ENCODE measurements at regions not wholly inside any gene's neighbourhood (a gene's known extent, or its start where the extent isn't known, plus 50 kb on each side); places are given as distances from the start of the nearest gene placed in this dataset.

GRCh38 chr3:147661916-147662315 is 252.8 kb downstream of the ZIC1 start:
- Histone ChIP-seq H3K4me3 (ENCODE audit: low read length) (no peak overlapping the region), H3K4me1 (ENCODE audit: control insufficient read depth, insufficient read depth, low read length) (peaks cover 4% of the 10 kb centered on the region), H3K9me3 (ENCODE audit: control insufficient read depth, low read length) (no peaks in the 10 kb centered on the region), H3K9ac (ENCODE audit: extremely low read depth, low read length, poor library complexity, severe bottlenecking) (no peak overlapping the region), H3K27me3 (ENCODE audit: control insufficient read depth, insufficient read depth, low read length, poor library complexity, severe bottlenecking) (no peaks in the 10 kb centered on the region), H3K36me3 (ENCODE audit: control insufficient read depth, insufficient read depth, low read length) (no peaks in the 10 kb centered on the region), H3K27ac (ENCODE audit: low read depth, low read length) (peak overlapping the region; percentile 40)
- Mint-ChIP-seq H3K36me3 (ENCODE audit: low read depth) (no peaks in the 10 kb centered on the region), H3K4me3 (no peak overlapping the region), H3K27me3 (ENCODE audit: insufficient read depth) (no peaks in the 10 kb centered on the region), H3K27ac (no peak overlapping the region), H3K4me1 (peaks cover 2% of the 10 kb centered on the region), H3K9me3 (no peaks in the 10 kb centered on the region)
- no peak for DNase-seq
- no peak for TF ChIP-seq CTCF (conservative IDR thresholded peaks at IDR 0.05)
- 72 to 78% methylated on average over 3 of the region's 3 CpGs for whole genome bisulfite sequencing, 2 experiments (ENCODE audit: insufficient coverage in 1 of 2, insufficient read length in 1 of 2)

GRCh38 chr3:147662705-147663104 is 253.5 kb downstream of the ZIC1 start:
- no peak overlapping the region for H3K9ac ChIP-seq (ENCODE audit: extremely low read depth, low read length, poor library complexity, severe bottlenecking)
- H3K9me3 ChIP-seq (ENCODE audit: control insufficient read depth, low read length): no peaks in the 10 kb centered on the region
- Mint-ChIP-seq H3K36me3 (ENCODE audit: low read depth) (no peaks in the 10 kb centered on the region), H3K9me3 (no peaks in the 10 kb centered on the region), H3K27me3 (ENCODE audit: insufficient read depth) (no peaks in the 10 kb centered on the region), H3K4me1 (peaks cover 2% of the 10 kb centered on the region), H3K27ac (no peak overlapping the region), H3K4me3 (no peak overlapping the region)
- DNase-seq: no peak
- no peak overlapping the region for H3K27ac ChIP-seq (ENCODE audit: low read depth, low read length)
- H3K36me3 ChIP-seq (ENCODE audit: control insufficient read depth, insufficient read depth, low read length): no peaks in the 10 kb centered on the region
- 94 to 100% methylated on average over 1 of the region's 1 CpG for WGBS, 2 experiments (ENCODE audit: insufficient coverage in 1 of 2, insufficient read length in 1 of 2)
- no peak overlapping the region for H3K4me3 ChIP-seq (ENCODE audit: low read length)
- no peaks in the 10 kb centered on the region for H3K27me3 ChIP-seq (ENCODE audit: control insufficient read depth, insufficient read depth, low read length, poor library complexity, severe bottlenecking)
- TF ChIP-seq CTCF (conservative IDR thresholded peaks at IDR 0.05): no peak
- peaks cover 4% of the 10 kb centered on the region for H3K4me1 ChIP-seq (ENCODE audit: control insufficient read depth, insufficient read depth, low read length)

GRCh38 chr3:147669077-147669476 is 259.9 kb downstream of the ZIC1 start:
- no peak for DNase-seq
- no peak for TF ChIP-seq CTCF (conservative IDR thresholded peaks at IDR 0.05)
- Mint-ChIP-seq H3K27me3 (ENCODE audit: insufficient read depth) (no peaks in the 10 kb centered on the region), H3K4me1 (no peaks in the 10 kb centered on the region), H3K9me3 (no peaks in the 10 kb centered on the region), H3K4me3 (no peak overlapping the region), H3K27ac (no peak overlapping the region), H3K36me3 (ENCODE audit: low read depth) (no peaks in the 10 kb centered on the region)
- no peak overlapping the region for H3K4me3 ChIP-seq (ENCODE audit: low read length)
- H3K27ac ChIP-seq (ENCODE audit: low read depth, low read length): peak overlapping the region; percentile 26
- no peak overlapping the region for H3K9ac ChIP-seq (ENCODE audit: extremely low read depth, low read length, poor library complexity, severe bottlenecking)
- H3K27me3 ChIP-seq (ENCODE audit: control insufficient read depth, insufficient read depth, low read length, poor library complexity, severe bottlenecking): no peaks in the 10 kb centered on the region
- H3K4me1 ChIP-seq (ENCODE audit: control insufficient read depth, insufficient read depth, low read length): no peaks in the 10 kb centered on the region
- WGBS, 2 experiments (ENCODE audit: insufficient coverage in 1 of 2, insufficient read length in 1 of 2): 60 to 93% methylated on average over 1 to 2 of the region's 2 CpGs
- H3K9me3 ChIP-seq (ENCODE audit: control insufficient read depth, low read length): no peaks in the 10 kb centered on the region
- H3K36me3 ChIP-seq (ENCODE audit: control insufficient read depth, insufficient read depth, low read length): no peaks in the 10 kb centered on the region
